ENCODE measurements at regions not wholly inside any gene's neighbourhood (a gene's known extent, or its start where the extent isn't known, plus 50 kb on each side); places are given as distances from the start of the nearest gene placed in this dataset.

GRCh38 chr9:96163712-96164111 is 138.3 kb downstream of the HSD17B3 start:
- no peaks in the 10 kb centered on the region for H3K9me1 ChIP-seq (replicated peaks; ENCODE audit: control insufficient read depth, extremely low read depth, insufficient read depth, low read length)
- no peaks in the 10 kb centered on the region for H3K9me3 ChIP-seq (replicated peaks; ENCODE audit: control insufficient read depth, insufficient read depth, low read length)
- no peaks in the 10 kb centered on the region for H3K79me2 ChIP-seq (ENCODE audit: control insufficient read depth, insufficient read depth, low read length)
- peaks cover 6% of the 10 kb centered on the region for H3K4me1 ChIP-seq (ENCODE audit: control insufficient read depth, extremely low read depth, insufficient read depth, low read length)
- FAIRE-seq (no peak), DNase-seq (ENCODE audit: low read depth, low spot score) (no peak)
- H3K27ac ChIP-seq (ENCODE audit: insufficient read depth, low read depth, low read length): no peak overlapping the region
- ChIA-PET POLR2A (no interaction called here), CTCF (interaction anchor here (1.0 kb wide), 2 partner anchors 20 to 54 kb away, joined by 3 to 4 read pairs; no protein-coding TSS in a partner anchor)
- H3K9ac ChIP-seq (replicated peaks; ENCODE audit: extremely low read depth, insufficient read depth, low read length): no peak overlapping the region
- H4K20me1 ChIP-seq (replicated peaks; ENCODE audit: control insufficient read depth, extremely low read depth, insufficient read depth, low read length): no peaks in the 10 kb centered on the region
- dilution Hi-C loops (cut with MboI; ENCODE audit: extremely low pct_ligation_motif_present, low sequenced_read_pairs): no loop called here
- H3K4me3 ChIP-seq (replicated peaks in 1 of 3; ENCODE audit: insufficient read depth in 1 of 3, low read depth in 1 of 3, low read length in 3 of 3): no peak overlapping the region
- peaks cover 0 to 4% of the 10 kb centered on the region in 2 experiments for H3K27me3 ChIP-seq (ENCODE audit: control insufficient read depth in 2 of 2, insufficient read depth in 2 of 2, low read length in 2 of 2)
- intact Hi-C loops (cut with micrococcal nuclease): no loop called here
- TF ChIP-seq JUN (IDR thresholded peaks at IDR 0.05; ENCODE audit: borderline replicate concordance, insufficient read depth, insufficient read length, low read depth) (no peak), MAX (IDR thresholded peaks at IDR 0.05; ENCODE audit: insufficient read depth, insufficient read length) (no peak), POLR2AphosphoS5 (IDR thresholded peaks at IDR 0.05; ENCODE audit: insufficient read depth, low read depth, low read length) (no peak), GATA2 (IDR thresholded peaks at IDR 0.05; ENCODE audit: insufficient read depth, insufficient read length, low read depth, low read length) (no peak), CTCF (IDR thresholded peaks at IDR 0.05; ENCODE audit: extremely low read depth in 1 of 2, insufficient read depth in 1 of 2, low read depth in 1 of 2, low read length in 2 of 2) (no peak), POLR2A (IDR thresholded peaks at IDR 0.05; ENCODE audit: low read depth, low read length) (no peak), EZH2 (IDR thresholded peaks at IDR 0.05; ENCODE audit: borderline replicate concordance, low read depth, low read length, severe bottlenecking) (no peak), FOS (IDR thresholded peaks at IDR 0.05; ENCODE audit: borderline replicate concordance, insufficient read depth, low read length) (no peak), MYC (IDR thresholded peaks at IDR 0.05; ENCODE audit: low read depth, low read length) (no peak)
- no TSS peak for BruUV-seq (replicated peaks)
- H3K36me3 ChIP-seq (ENCODE audit: control insufficient read depth in 2 of 2, extremely low read depth in 1 of 2, insufficient read depth in 2 of 2, low read length in 2 of 2): no peaks in the 10 kb centered on the region
- no peak overlapping the region for H3K4me2 ChIP-seq (ENCODE audit: insufficient read depth, low read length)
- H2AFZ ChIP-seq (ENCODE audit: low read depth, low read length): no peak overlapping the region

All from endothelial cell of umbilical vein (primary cell).